Type B pancreatic cell (in vitro differentiated cells): ENCODE measurements at regions not wholly inside any gene's neighbourhood (a gene's known extent, or its start where the extent isn't known, plus 50 kb on each side); places are given as distances from the start of the nearest gene placed in this dataset.

Experiments used
- DNase-seq: peaks from one replicate; pipeline ENCODE4 v3.0.0; 2021; ENCODE audit warnings: mixed read lengths; ENCODE audit not compliant: unreplicated experiment; ENCODE audit errors: extremely low spot score
- H3K27ac Mint-ChIP-seq: 2 replicates; pipeline ENCODE4 v1.8.0; 2021; ENCODE audit warnings: mild to moderate bottlenecking, mixed read lengths
- H3K27me3 Mint-ChIP-seq: 2 replicates; pipeline ENCODE4 v1.8.0; 2021; ENCODE audit warnings: mixed read lengths
- H3K36me3 Mint-ChIP-seq: 2 replicates; pipeline ENCODE4 v1.8.0; 2021; ENCODE audit warnings: mixed read lengths
- H3K4me1 Mint-ChIP-seq: one replicate; pipeline ENCODE4 v1.8.0; 2021; ENCODE audit warnings: mixed read lengths; ENCODE audit not compliant: unreplicated experiment
- H3K4me3 Mint-ChIP-seq: 2 replicates; pipeline ENCODE4 v1.8.0; 2021; ENCODE audit warnings: mild to moderate bottlenecking, mixed read lengths
- H3K9me3 Mint-ChIP-seq: 2 replicates; pipeline ENCODE4 v1.8.0; 2021; ENCODE audit warnings: mixed read lengths
- CTCF ChIP-seq: fragments of 200-600 bp; sonication (generic); conservative IDR thresholded peaks from 2 replicates; pipeline ENCODE4 v1.5.0; 2021; ENCODE audit warnings: antibody characterized with exemption, mild to moderate bottlenecking

GRCh38 chr15:35195649-35196048, 110.6 kb upstream of the NANOGP8 start:
- Mint-ChIP-seq H3K36me3 (peaks cover 6% of the 10 kb centered on the region), H3K4me3 (no peak overlapping the region), H3K9me3 (peaks cover 9% of the 10 kb centered on the region), H3K27me3 (no peaks in the 10 kb centered on the region), H3K27ac (no peak overlapping the region), H3K4me1 (no peaks in the 10 kb centered on the region)
- TF ChIP-seq CTCF: no peak
- DNase-seq: no peak

GRCh38 chr15:35195031-35195430, 109.9 kb upstream of the NANOGP8 start:
- peaks cover 5% of the 10 kb centered on the region for H3K4me1 Mint-ChIP-seq
- no peaks in the 10 kb centered on the region for H3K27me3 Mint-ChIP-seq
- H3K27ac Mint-ChIP-seq: no peak overlapping the region
- no peak overlapping the region for H3K4me3 Mint-ChIP-seq
- TF ChIP-seq CTCF: no peak
- H3K9me3 Mint-ChIP-seq: peaks cover 10% of the 10 kb centered on the region
- H3K36me3 Mint-ChIP-seq: peaks cover 6% of the 10 kb centered on the region
- no peak for DNase-seq

- H3K27me3 Mint-ChIP-seq: no peaks in the 10 kb centered on the region
- H3K9me3 Mint-ChIP-seq: peaks cover 17% of the 10 kb centered on the region
- peaks cover 6% of the 10 kb centered on the region for H3K36me3 Mint-ChIP-seq
- DNase-seq: no peak
- no peak overlapping the region for H3K27ac Mint-ChIP-seq
- no peak overlapping the region for H3K4me3 Mint-ChIP-seq
- no peak for TF ChIP-seq CTCF
- peaks cover 9% of the 10 kb centered on the region for H3K4me1 Mint-ChIP-seq
These were observed 109.2 kb upstream of the NANOGP8 start for GRCh38 chr15:35194296-35194695.

- H3K27ac Mint-ChIP-seq: no peak overlapping the region
- H3K27me3 Mint-ChIP-seq: no peaks in the 10 kb centered on the region
- TF ChIP-seq CTCF: no peak
- no peak overlapping the region for H3K4me3 Mint-ChIP-seq
- DNase-seq: no peak
- H3K4me1 Mint-ChIP-seq: peaks cover 9% of the 10 kb centered on the region
- H3K9me3 Mint-ChIP-seq: peaks cover 17% of the 10 kb centered on the region
- peaks cover 6% of the 10 kb centered on the region for H3K36me3 Mint-ChIP-seq
These were observed 106.7 kb upstream of the NANOGP8 start for GRCh38 chr15:35191783-35192182.

GRCh38 chr15:35186346-35186745, 101.3 kb upstream of the NANOGP8 start:
- Mint-ChIP-seq H3K27ac (no peak overlapping the region), H3K4me1 (peaks cover 22% of the 10 kb centered on the region), H3K9me3 (peaks cover 11% of the 10 kb centered on the region), H3K36me3 (peaks cover 2% of the 10 kb centered on the region), H3K27me3 (no peaks in the 10 kb centered on the region), H3K4me3 (no peak overlapping the region)
- DNase-seq: no peak
- TF ChIP-seq CTCF: no peak

- no peak overlapping the region for H3K4me3 Mint-ChIP-seq
- H3K27me3 Mint-ChIP-seq: no peaks in the 10 kb centered on the region
- no peak overlapping the region for H3K27ac Mint-ChIP-seq
- H3K36me3 Mint-ChIP-seq: no peaks in the 10 kb centered on the region
- DNase-seq: no peak
- peaks cover 14% of the 10 kb centered on the region for H3K4me1 Mint-ChIP-seq
- H3K9me3 Mint-ChIP-seq: peaks cover 3% of the 10 kb centered on the region
- no peak for TF ChIP-seq CTCF
These were observed 99.6 kb upstream of the NANOGP8 start for GRCh38 chr15:35184646-35185045.
